ENCODE measurements at regions not wholly inside any gene's neighbourhood (a gene's known extent, or its start where the extent isn't known, plus 50 kb on each side); places are given as distances from the start of the nearest gene placed in this dataset.

- TF ChIP-seq CTCF (IDR thresholded peaks at IDR 0.05) (no peak), POLR2A (IDR thresholded peaks at IDR 0.05) (no peak)
Measured at GRCh38 chr13:109687559-109688448, 98.6 kb downstream of the IRS2 start.

Data from gastroesophageal sphincter (tissue), 3 donors.